ENCODE measurements at regions not wholly inside any gene's neighbourhood (a gene's known extent, or its start where the extent isn't known, plus 50 kb on each side); places are given as distances from the start of the nearest gene placed in this dataset.

- Histone ChIP-seq H3K36me3 (replicated peaks) (no peaks in the 10 kb centered on the region), H3K27ac (no peak overlapping the region), H3K27me3 (replicated peaks) (no peaks in the 10 kb centered on the region), H3K4me3 (ENCODE audit: low read depth, low read length) (no peak overlapping the region)
- in situ Hi-C loops (cut with HindIII; ENCODE audit: low pct_ligation_motif_present, low sequenced_read_pairs): no loop called here
- TF ChIP-seq CTCF (IDR thresholded peaks at IDR 0.05; ENCODE audit: low read depth, low read length, missing control alignments): no peak
- DNase-seq: no peak
Observed at GRCh38 chr3:194976874-194977273, 291.2 kb downstream of the FAM43A start.

GRCh38 chr3:194977356-194977755 is 291.7 kb downstream of the FAM43A start:
- no peaks in the 10 kb centered on the region for H3K36me3 ChIP-seq (replicated peaks)
- DNase-seq: no peak
- in situ Hi-C loops (cut with HindIII; ENCODE audit: low pct_ligation_motif_present, low sequenced_read_pairs): no loop called here
- no peak overlapping the region for H3K27ac ChIP-seq
- H3K4me3 ChIP-seq (ENCODE audit: low read depth, low read length): no peak overlapping the region
- no peak for TF ChIP-seq CTCF (IDR thresholded peaks at IDR 0.05; ENCODE audit: low read depth, low read length, missing control alignments)
- H3K27me3 ChIP-seq (replicated peaks): no peaks in the 10 kb centered on the region

DNA sequence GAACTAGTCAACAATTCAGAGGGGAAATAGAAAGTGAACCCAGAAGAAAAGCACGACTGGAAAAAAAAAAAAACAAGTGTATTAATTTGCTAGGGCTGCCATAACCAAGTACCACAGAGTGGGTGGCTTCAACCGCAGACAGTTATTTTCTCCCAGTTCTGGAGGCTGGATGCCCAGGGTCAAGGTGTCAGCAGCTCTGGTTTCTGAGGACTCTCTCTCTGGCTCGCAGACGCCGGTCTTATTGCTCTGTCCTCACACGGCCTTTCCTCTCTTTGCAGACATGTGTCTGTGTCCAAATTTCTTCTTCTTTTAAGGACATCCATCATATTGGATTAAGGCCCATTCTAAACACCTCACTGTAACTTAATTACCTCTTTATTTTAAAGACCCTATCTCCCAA is 291.8 kb downstream of the XXYLT1 start:
- H3K27ac ChIP-seq: no peak overlapping the region
- DNase-seq: no peak
- TF ChIP-seq CTCF (IDR thresholded peaks at IDR 0.05; ENCODE audit: low read depth, low read length, missing control alignments): no peak
- in situ Hi-C loops (cut with HindIII; ENCODE audit: low pct_ligation_motif_present, low sequenced_read_pairs): no loop called here
- no peak overlapping the region for H3K4me3 ChIP-seq (ENCODE audit: low read depth, low read length)
- H3K36me3 ChIP-seq (replicated peaks): no peaks in the 10 kb centered on the region
- no peaks in the 10 kb centered on the region for H3K27me3 ChIP-seq (replicated peaks)

GRCh38 chr3:194982472-194982871 is 288.5 kb downstream of the XXYLT1 start:
- no peaks in the 10 kb centered on the region for H3K36me3 ChIP-seq (replicated peaks)
- DNase-seq: no peak
- no peaks in the 10 kb centered on the region for H3K27me3 ChIP-seq (replicated peaks)
- no peak overlapping the region for H3K4me3 ChIP-seq (ENCODE audit: low read depth, low read length)
- H3K27ac ChIP-seq: no peak overlapping the region
- in situ Hi-C loops (cut with HindIII; ENCODE audit: low pct_ligation_motif_present, low sequenced_read_pairs): no loop called here
- no peak for TF ChIP-seq CTCF (IDR thresholded peaks at IDR 0.05; ENCODE audit: low read depth, low read length, missing control alignments)

DNA sequence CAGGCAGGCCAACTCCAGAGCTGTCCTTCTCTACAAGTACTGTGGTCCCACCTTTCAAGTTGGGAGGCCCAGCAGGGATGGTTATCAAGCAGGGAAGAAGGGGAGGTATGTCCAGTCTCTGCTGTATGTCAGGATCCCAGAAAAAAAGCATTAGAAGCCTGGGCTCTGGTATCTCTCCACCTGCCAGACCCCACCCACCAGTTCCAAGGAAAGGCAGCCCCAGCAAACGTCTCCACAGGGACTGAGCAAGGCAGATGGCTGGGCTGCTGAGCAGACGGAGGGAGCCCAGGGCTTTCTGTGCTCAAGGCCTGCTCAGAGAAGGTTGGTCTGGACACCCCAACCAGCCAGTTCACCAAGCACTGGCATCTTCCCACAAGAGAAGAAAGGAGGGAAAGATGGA is 287.8 kb downstream of the XXYLT1 start:
- no peak for DNase-seq
- no peak overlapping the region for H3K4me3 ChIP-seq (ENCODE audit: low read depth, low read length)
- H3K36me3 ChIP-seq (replicated peaks): no peaks in the 10 kb centered on the region
- H3K27me3 ChIP-seq (replicated peaks): no peaks in the 10 kb centered on the region
- in situ Hi-C loops (cut with HindIII; ENCODE audit: low pct_ligation_motif_present, low sequenced_read_pairs): no loop called here
- TF ChIP-seq CTCF (IDR thresholded peaks at IDR 0.05; ENCODE audit: low read depth, low read length, missing control alignments): no peak
- H3K27ac ChIP-seq: no peak overlapping the region

- TF ChIP-seq CTCF (IDR thresholded peaks at IDR 0.05; ENCODE audit: low read depth, low read length, missing control alignments): no peak
- no peak for DNase-seq
- in situ Hi-C loops (cut with HindIII; ENCODE audit: low pct_ligation_motif_present, low sequenced_read_pairs): no loop called here
- Histone ChIP-seq H3K4me3 (ENCODE audit: low read depth, low read length) (no peak overlapping the region), H3K36me3 (replicated peaks) (no peaks in the 10 kb centered on the region), H3K27ac (no peak overlapping the region), H3K27me3 (replicated peaks) (no peaks in the 10 kb centered on the region)
Observed at GRCh38 chr3:194983620-194984019, 287.3 kb downstream of the XXYLT1 start.
